Sigmoid colon (tissue), 6 donors: ENCODE measurements at regions not wholly inside any gene's neighbourhood (a gene's known extent, or its start where the extent isn't known, plus 50 kb on each side); places are given as distances from the start of the nearest gene placed in this dataset.

Experiments
- DNase-seq: peaks from one replicate; pipeline ENCODE4 v3.0.0-alpha.2; 2019
- H3K27ac ChIP-seq, 4 donors: fragments of 200-600 bp; sonication (generic); one replicate each; pipeline ENCODE4 v1.5.1; 2016 to 2019; ENCODE audit warnings: mild to moderate bottlenecking in 1 of 4
- H3K27me3 ChIP-seq, 3 donors: fragments of 200-600 bp; sonication (generic); one replicate each; pipeline ENCODE4 v1.5.1; 2019; ENCODE audit warnings: mild to moderate bottlenecking in 1 of 3
- H3K36me3 ChIP-seq, 4 donors: fragments of 200-600 bp; sonication (generic); one replicate each; pipeline ENCODE4 v1.5.1; 2016 to 2019
- H3K4me1 ChIP-seq, 4 donors: fragments of 200-600 bp; sonication (generic); one replicate each; pipeline ENCODE4 v1.5.1; 2017 to 2019
- H3K4me3 ChIP-seq, 4 donors: fragments of 200-600 bp; sonication (generic); one replicate each; pipeline ENCODE4 v1.5.1; 2017 to 2019; ENCODE audit warnings: mild to moderate bottlenecking in 2 of 4, moderate library complexity in 1 of 4
- H3K9me3 ChIP-seq, 4 donors: fragments of 200-600 bp in 3 of 4; sonication (generic) in 3 of 4; one replicate each; pipeline versions ENCODE4 v1.5.1 to v1.6.1; 2013 to 2019
- EP300 ChIP-seq, 4 donors: sonication (generic); formaldehyde crosslinking; IDR thresholded peaks; one replicate each; pipeline ENCODE4 v1.6.1; 2017; ENCODE audit warnings: antibody characterized with exemption in 4 of 4
- POLR2A ChIP-seq, 2 donors: fragments of 450-650 bp; IDR thresholded peaks; one replicate each; pipeline ENCODE4 v1.6.1; 2016; ENCODE audit warnings: antibody characterized with exemption in 2 of 2, mild to moderate bottlenecking in 2 of 2, moderate library complexity in 2 of 2
- POLR2AphosphoS5 ChIP-seq, 4 donors: sonication (generic); formaldehyde crosslinking; IDR thresholded peaks; one replicate each; pipeline ENCODE4 v1.6.1; 2017; ENCODE audit warnings: antibody characterized with exemption in 4 of 4
- WGBS, 2 donors: extraction: QIAGEN DNeasy Blood & Tissue Kit; methylation state at CpG; one replicate each; pipeline ENCODE4 v1.1.7; 2013; 5-methylcytosine and 5-hydroxymethylcytosine counted together
- intact Hi-C: fragments of 100-400 bp; cut with DNase I; formaldehyde crosslinking; loops from one replicate; pipeline ENCODE4 v1.15.1; 2023
- TF ChIP-seq, protein P1 (sequence below), 4 experiments: fragments of 450-650 bp in 3 of 4; fragments of 200-600 bp in 1 of 4; IDR thresholded peaks; one replicate each; pipeline ENCODE4 v1.5.1; 2016 to 2019; ENCODE audit warnings: antibody characterized with exemption in 4 of 4, mild to moderate bottlenecking in 3 of 4, moderate library complexity in 2 of 4
- donor health status: healthy with polysubstance abuse.
- donor health status: healthy.

DNA sequence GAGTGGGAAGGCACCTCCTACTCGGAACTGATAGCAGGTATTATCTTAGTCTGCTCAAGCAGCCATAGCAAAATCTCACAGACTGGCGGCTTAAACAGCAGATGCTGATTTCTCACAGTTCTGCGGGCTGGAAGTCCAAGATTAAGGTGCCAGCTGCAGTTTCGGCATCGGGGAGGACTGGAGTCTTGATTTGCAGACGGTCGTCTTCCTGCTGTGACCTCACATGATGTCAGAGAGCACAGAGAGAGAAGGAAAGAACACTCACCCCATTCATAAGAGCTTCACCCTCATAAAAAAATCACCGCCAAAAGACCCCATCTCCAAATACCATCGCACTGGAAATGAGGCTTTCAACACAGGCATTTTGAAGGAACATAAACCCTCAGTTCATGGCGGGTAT is 216.5 kb upstream of the PITRM1 start:
- Histone ChIP-seq H3K4me3 (no peak overlapping the region), H3K36me3 (no peaks in the 10 kb centered on the region), H3K27ac (no peak overlapping the region), H3K9me3 (peaks cover 0 to 5% (median 2%) of the 10 kb centered on the region in 4 donors), H3K27me3 (no peaks in the 10 kb centered on the region), H3K4me1 (peaks cover 0 to 12% (median 9%) of the 10 kb centered on the region in 4 donors)
- 82 to 84% methylated on average over 10 of the region's 10 CpGs for WGBS, 2 donors
- DNase-seq, result no peak
- TF ChIP-seq EP300 (IDR thresholded peaks at IDR 0.05) (no peak), POLR2AphosphoS5 (IDR thresholded peaks at IDR 0.05) (no peak)
- TF ChIP-seq, protein P1, sequence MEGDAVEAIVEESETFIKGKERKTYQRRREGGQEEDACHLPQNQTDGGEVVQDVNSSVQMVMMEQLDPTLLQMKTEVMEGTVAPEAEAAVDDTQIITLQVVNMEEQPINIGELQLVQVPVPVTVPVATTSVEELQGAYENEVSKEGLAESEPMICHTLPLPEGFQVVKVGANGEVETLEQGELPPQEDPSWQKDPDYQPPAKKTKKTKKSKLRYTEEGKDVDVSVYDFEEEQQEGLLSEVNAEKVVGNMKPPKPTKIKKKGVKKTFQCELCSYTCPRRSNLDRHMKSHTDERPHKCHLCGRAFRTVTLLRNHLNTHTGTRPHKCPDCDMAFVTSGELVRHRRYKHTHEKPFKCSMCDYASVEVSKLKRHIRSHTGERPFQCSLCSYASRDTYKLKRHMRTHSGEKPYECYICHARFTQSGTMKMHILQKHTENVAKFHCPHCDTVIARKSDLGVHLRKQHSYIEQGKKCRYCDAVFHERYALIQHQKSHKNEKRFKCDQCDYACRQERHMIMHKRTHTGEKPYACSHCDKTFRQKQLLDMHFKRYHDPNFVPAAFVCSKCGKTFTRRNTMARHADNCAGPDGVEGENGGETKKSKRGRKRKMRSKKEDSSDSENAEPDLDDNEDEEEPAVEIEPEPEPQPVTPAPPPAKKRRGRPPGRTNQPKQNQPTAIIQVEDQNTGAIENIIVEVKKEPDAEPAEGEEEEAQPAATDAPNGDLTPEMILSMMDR (IDR thresholded peaks at IDR 0.05), result no peak
- intact Hi-C loops, result no loop called here

DNA sequence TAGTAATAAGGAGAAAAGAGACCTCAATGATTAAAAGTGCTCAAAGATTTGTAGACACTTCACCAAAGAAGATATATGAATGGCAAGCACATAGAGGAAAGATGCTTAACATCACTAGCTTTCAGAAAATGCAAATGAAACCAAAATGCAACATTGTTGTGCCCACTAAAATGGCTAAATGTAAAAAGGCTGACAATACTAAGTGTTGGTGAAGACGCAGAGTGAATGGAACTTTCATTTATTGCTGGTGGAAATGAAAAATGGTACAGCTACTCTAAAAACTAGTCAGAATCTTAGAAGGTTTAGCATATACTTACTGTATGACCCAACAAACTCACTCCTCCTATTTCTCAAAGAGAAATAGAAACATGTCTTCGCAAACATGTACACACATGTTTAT is 212.9 kb upstream of the PITRM1 start:
- H3K27me3 ChIP-seq, result no peaks in the 10 kb centered on the region
- H3K9me3 ChIP-seq, result peaks cover 0 to 5% (median 2%) of the 10 kb centered on the region in 4 donors
- no peak overlapping the region for H3K27ac ChIP-seq
- no peaks in the 10 kb centered on the region for H3K4me1 ChIP-seq
- TF ChIP-seq POLR2AphosphoS5 (IDR thresholded peaks at IDR 0.05), result no peak
- TF ChIP-seq EP300 (IDR thresholded peaks at IDR 0.05), result no peak
- TF ChIP-seq, protein P1 (IDR thresholded peaks at IDR 0.05), result no peak
- no peak for TF ChIP-seq POLR2A (IDR thresholded peaks at IDR 0.05)
- H3K4me3 ChIP-seq, result no peak overlapping the region
- no peak for DNase-seq
- H3K36me3 ChIP-seq, result no peaks in the 10 kb centered on the region
- intact Hi-C loops, result no loop called here
- 96 to 100% methylated on average over 2 of the region's 2 CpGs for WGBS, 2 donors

DNA sequence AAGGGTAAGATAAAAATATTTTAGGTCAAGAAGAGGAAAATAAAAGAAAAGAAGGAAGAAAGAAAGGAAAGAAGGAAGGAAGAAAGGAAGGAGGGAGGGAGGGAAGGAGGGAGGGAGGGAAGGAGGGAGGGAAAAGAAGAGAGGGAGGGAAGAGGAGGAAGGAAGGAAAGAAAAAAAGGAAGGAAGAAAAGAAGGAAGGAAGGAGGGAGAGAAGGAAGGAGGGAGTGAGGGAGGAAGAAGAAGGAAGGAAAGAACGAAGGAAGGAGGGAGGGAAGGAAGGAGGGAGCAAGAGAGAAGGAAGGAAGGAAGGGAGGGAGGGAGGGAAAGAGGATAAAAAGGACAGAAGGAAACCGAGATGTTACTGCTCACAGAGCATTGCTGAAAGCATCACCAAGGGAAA is 209.5 kb upstream of the PITRM1 start:
- no peak overlapping the region for H3K4me3 ChIP-seq
- no peaks in the 10 kb centered on the region for H3K27me3 ChIP-seq
- no peak for TF ChIP-seq EP300 (IDR thresholded peaks at IDR 0.05)
- H3K27ac ChIP-seq, result no peak overlapping the region
- H3K9me3 ChIP-seq, result peaks cover 0 to 5% (median 2%) of the 10 kb centered on the region in 4 donors
- DNase-seq, result no peak
- H3K36me3 ChIP-seq, result no peaks in the 10 kb centered on the region
- H3K4me1 ChIP-seq, result no peaks in the 10 kb centered on the region
- WGBS, 2 donors, result 67 to 89% methylated on average over 2 of the region's 2 CpGs
- intact Hi-C loops, result no loop called here

DNA sequence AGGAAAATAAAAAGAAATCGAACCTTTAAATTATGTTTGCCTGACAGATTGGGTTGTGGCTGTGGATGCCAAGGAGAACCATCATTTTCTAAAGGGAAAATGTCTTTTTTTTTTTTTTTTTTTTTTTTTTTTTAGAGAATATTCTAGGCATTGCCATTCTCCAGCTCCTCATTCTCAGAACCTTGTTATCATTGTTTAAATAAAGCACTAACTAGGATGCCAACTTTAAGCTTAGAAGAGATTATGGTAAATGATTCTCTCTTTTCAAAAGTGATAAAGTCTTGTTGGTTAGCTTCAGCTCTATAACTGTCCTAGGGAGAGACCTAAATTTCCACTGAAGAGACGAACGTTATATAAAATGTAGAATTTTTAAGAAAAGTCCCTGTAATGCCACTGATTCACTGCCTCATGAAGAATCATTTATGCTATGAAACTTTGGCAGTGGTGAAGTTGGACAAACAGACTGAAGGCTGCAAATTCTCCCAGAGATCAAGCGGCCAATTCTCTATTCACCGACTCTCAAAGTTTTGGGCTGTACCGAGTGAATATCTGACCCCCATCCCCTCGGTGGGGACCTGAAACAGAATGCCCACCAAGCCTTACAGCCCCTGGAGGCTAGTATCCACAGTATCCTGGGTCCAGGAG is 207.9 kb upstream of the PITRM1 start:
- intact Hi-C loops, result no loop called here
- Histone ChIP-seq H3K27ac (no peak overlapping the region), H3K4me1 (no peaks in the 10 kb centered on the region), H3K9me3 (peaks cover 0 to under 1% (median 0%) of the 10 kb centered on the region in 4 donors), H3K4me3 (no peak overlapping the region), H3K27me3 (no peaks in the 10 kb centered on the region), H3K36me3 (no peaks in the 10 kb centered on the region)
- no peak for TF ChIP-seq EP300 (IDR thresholded peaks at IDR 0.05)
- TF ChIP-seq POLR2A (IDR thresholded peaks at IDR 0.05), result no peak
- TF ChIP-seq, protein P1 (IDR thresholded peaks at IDR 0.05), result no peak
- 91 to 94% methylated on average over 7 of the region's 7 CpGs for WGBS, 2 donors
- DNase-seq, result no peak

DNA sequence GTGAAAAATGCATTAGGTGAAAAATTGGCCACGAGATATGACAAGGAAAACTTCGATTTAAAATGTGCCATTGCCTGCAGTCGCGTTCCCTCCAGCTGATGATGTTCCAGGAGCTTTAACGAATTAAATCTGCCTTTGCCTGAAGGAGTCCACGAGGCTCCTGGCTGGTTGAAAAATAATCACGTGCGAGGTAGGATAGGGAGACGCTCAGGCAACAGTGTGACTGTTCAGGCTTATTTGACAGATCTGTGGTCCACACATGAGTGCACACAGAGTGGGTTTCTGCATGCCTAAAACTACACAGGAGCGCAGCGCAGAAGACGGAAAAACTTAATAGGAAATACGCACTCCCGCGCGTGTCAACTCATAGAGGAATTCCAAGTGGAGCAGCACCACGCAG is 204.0 kb upstream of the PITRM1 start:
- no peak for DNase-seq
- H3K27me3 ChIP-seq, result no peaks in the 10 kb centered on the region

More for the DNA sequence above, 204.0 kb upstream of the PITRM1 start:
- 96% methylated on average over 17 of the region's 17 CpGs for WGBS, 2 donors
- intact Hi-C loops, result no loop called here
- TF ChIP-seq EP300 (IDR thresholded peaks at IDR 0.05), result no peak
- TF ChIP-seq POLR2AphosphoS5 (IDR thresholded peaks at IDR 0.05), result no peak
- TF ChIP-seq POLR2A (IDR thresholded peaks at IDR 0.05), result no peak
- TF ChIP-seq, protein P1 (IDR thresholded peaks at IDR 0.05), result no peak
- peaks cover 0 to 10% (median 4%) of the 10 kb centered on the region in 4 donors for H3K4me1 ChIP-seq
- H3K4me3 ChIP-seq, result no peak overlapping the region
- H3K27ac ChIP-seq, result no peak overlapping the region
- H3K36me3 ChIP-seq, result no peaks in the 10 kb centered on the region
- no peaks in the 10 kb centered on the region for H3K9me3 ChIP-seq
